Right lobe of liver (tissue), 6 donors: ENCODE measurements at regions not wholly inside any gene's neighbourhood (a gene's known extent, or its start where the extent isn't known, plus 50 kb on each side); places are given as distances from the start of the nearest gene placed in this dataset.
"Not testable (repeated sequence)": the region's sequence is repeated elsewhere in the genome, so short reads cannot be mapped to it uniquely, and the experiment has no call there.

Source experiments
- ATAC-seq, 4 donors: fragments of 200-7000 bp; cut with Tn5 transposase; one replicate each; pipeline ENCODE4 v1.9.1; 2020; ENCODE audit warnings: mild to moderate bottlenecking in 4 of 4, moderate library complexity in 4 of 4
- DNase-seq, 3 donors: peaks; one replicate each; pipeline ENCODE4 v3.0.0-alpha.2; 2020
- H3K27ac ChIP-seq, 3 donors: fragments of 200-600 bp; one replicate each; pipeline ENCODE4 v1.8.0; 2022
- H3K27me3 ChIP-seq, 2 donors: fragments of 200-600 bp; one replicate each; pipeline ENCODE4 v1.8.0; 2022
- H3K36me3 ChIP-seq, 4 donors: fragments of 200-600 bp; sonication (generic) in 1 of 4; one replicate each; pipeline versions ENCODE4 v1.5.1 to v1.8.0; 2017 to 2022; ENCODE audit warnings: control low read depth in 1 of 4
- H3K4me1 ChIP-seq, 4 donors: fragments of 200-600 bp; sonication (generic) in 1 of 4; one replicate each; pipeline versions ENCODE4 v1.5.1 to v1.8.0; 2017 to 2022; ENCODE audit warnings: control low read depth in 1 of 4
- H3K4me3 ChIP-seq, 3 donors: fragments of 200-600 bp; one replicate each; pipeline ENCODE4 v1.8.0; 2022
- H3K9me3 ChIP-seq, 4 donors: fragments of 200-600 bp; sonication (generic) in 1 of 4; one replicate each; pipeline versions ENCODE4 v1.5.1 to v1.8.0; 2017 to 2022; ENCODE audit warnings: control low read depth in 1 of 4
- POLR2A ChIP-seq: fragments of 450-650 bp; IDR thresholded peaks from one replicate; pipeline ENCODE4 v1.6.1; 2017; ENCODE audit warnings: antibody characterized with exemption, mild to moderate bottlenecking
- WGBS: methylation state at CpG from one replicate; pipeline ENCODE4 v1.1.6; 2018; ENCODE audit warnings: low coverage, low lambda C conversion rate; ENCODE audit not compliant: insufficient coverage; ENCODE audit errors: missing lambda C conversion rate; 5-methylcytosine and 5-hydroxymethylcytosine counted together
- intact Hi-C, 2 donors: fragments of 100-400 bp; cut with DNase I; formaldehyde crosslinking; loops; one replicate each; pipeline versions ENCODE4 v1.11.2 to v1.14.1; 2022
- TF ChIP-seq, protein P1 (sequence below), 4 donors: fragments of 200-600 bp in 3 of 4; fragments of 450-650 bp in 1 of 4; IDR thresholded peaks; one replicate each; pipeline versions ENCODE4 v1.5.1 to v1.8.0; 2016 to 2022; ENCODE audit warnings: antibody characterized with exemption in 4 of 4, mild to moderate bottlenecking in 2 of 4
- donor health status: DM: no; HTN: yes; CAD: no.
- donor health status: DM: no; HTN: no; CAD: no.
- donor health status: DM: no; HTN: no; CAD: no.
- donor health status: DM: no; HTN: yes; CAD: no.
- donor health status: DM: no; HTN: yes; CAD: no.

- Histone ChIP-seq H3K27ac (no peak overlapping the region), H3K9me3 (no peaks in the 10 kb centered on the region), H3K4me1 (no peaks in the 10 kb centered on the region), H3K27me3 (no peaks in the 10 kb centered on the region), H3K4me3 (no peak overlapping the region), H3K36me3 (no peaks in the 10 kb centered on the region)
- DNase-seq (no peak), ATAC-seq (no peak)
- intact Hi-C loops = no loop called here
- no peak for TF ChIP-seq POLR2A
- TF ChIP-seq, protein P1, sequence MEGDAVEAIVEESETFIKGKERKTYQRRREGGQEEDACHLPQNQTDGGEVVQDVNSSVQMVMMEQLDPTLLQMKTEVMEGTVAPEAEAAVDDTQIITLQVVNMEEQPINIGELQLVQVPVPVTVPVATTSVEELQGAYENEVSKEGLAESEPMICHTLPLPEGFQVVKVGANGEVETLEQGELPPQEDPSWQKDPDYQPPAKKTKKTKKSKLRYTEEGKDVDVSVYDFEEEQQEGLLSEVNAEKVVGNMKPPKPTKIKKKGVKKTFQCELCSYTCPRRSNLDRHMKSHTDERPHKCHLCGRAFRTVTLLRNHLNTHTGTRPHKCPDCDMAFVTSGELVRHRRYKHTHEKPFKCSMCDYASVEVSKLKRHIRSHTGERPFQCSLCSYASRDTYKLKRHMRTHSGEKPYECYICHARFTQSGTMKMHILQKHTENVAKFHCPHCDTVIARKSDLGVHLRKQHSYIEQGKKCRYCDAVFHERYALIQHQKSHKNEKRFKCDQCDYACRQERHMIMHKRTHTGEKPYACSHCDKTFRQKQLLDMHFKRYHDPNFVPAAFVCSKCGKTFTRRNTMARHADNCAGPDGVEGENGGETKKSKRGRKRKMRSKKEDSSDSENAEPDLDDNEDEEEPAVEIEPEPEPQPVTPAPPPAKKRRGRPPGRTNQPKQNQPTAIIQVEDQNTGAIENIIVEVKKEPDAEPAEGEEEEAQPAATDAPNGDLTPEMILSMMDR (IDR thresholded peaks at IDR 0.05) = no peak
- WGBS = 59% methylated on average over 3 of the region's 3 CpGs
Measured at GRCh38 chr1:95790136-95790535, 556.1 kb downstream of the RWDD3 start.

DNA sequence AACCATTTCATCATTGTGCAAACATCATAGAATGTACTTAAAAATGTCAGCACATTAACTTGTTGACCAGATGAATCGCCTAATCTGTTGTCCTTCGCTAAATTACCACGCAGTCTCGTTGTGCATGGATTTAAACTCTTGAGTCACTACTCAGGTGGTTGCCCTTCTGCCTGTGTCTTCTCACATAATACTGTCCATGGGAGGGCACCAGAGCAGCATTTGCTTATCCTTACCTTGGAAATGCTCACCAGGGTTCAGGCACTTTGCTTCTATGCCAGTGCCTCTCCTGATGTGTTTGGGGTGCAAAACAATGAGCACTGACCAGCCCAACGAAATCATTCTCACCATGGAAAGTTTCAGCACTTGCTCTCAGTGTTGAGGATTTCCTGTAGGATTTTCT lies 559.9 kb downstream of the RWDD3 start:
- TF ChIP-seq, protein P1 (IDR thresholded peaks at IDR 0.05) = peak in 3 of 4 donors; percentile 20 to 30 (median 23)
- TF ChIP-seq POLR2A = no peak
- DNase-seq = no peak

GRCh38 chr1:95797761-95798160 lies 563.8 kb downstream of the RWDD3 start:
- ATAC-seq, H3K27ac ChIP-seq, H3K36me3 ChIP-seq, H3K4me3 ChIP-seq, H3K9me3 ChIP-seq, H3K4me1 ChIP-seq, H3K27me3 ChIP-seq, intact Hi-C loops, DNase-seq: not testable (repeated sequence)
- 40% methylated on average over 2 of the region's 2 CpGs for WGBS

More for the DNA sequence above, 559.9 kb downstream of the RWDD3 start:
- H3K27me3 ChIP-seq = no peaks in the 10 kb centered on the region
- no peak overlapping the region for H3K27ac ChIP-seq
- WGBS = 49% methylated on average over 5 of the region's 5 CpGs
- H3K9me3 ChIP-seq = no peaks in the 10 kb centered on the region
- H3K4me1 ChIP-seq = no peaks in the 10 kb centered on the region
- H3K4me3 ChIP-seq = no peak overlapping the region
- H3K36me3 ChIP-seq = no peaks in the 10 kb centered on the region
- intact Hi-C loops = no loop called here
- ATAC-seq = peak in 2 of 4 donors; percentile 52 to 72

- H3K27me3 ChIP-seq = no peaks in the 10 kb centered on the region
- H3K36me3 ChIP-seq = no peaks in the 10 kb centered on the region
- no peak overlapping the region for H3K4me3 ChIP-seq
- H3K9me3 ChIP-seq = no peaks in the 10 kb centered on the region
- no peak overlapping the region for H3K27ac ChIP-seq
- no peak for TF ChIP-seq POLR2A
- TF ChIP-seq, protein P1 (IDR thresholded peaks at IDR 0.05) = no peak
- H3K4me1 ChIP-seq = no peaks in the 10 kb centered on the region
- no peak for ATAC-seq
- no peak for DNase-seq
- intact Hi-C loops = no loop called here
Measured at GRCh38 chr1:95806171-95806570, 572.2 kb downstream of the RWDD3 start.

GRCh38 chr1:95809391-95809790 lies 575.4 kb downstream of the RWDD3 start:
- DNase-seq = no peak

More at GRCh38 chr1:95809391-95809790, 575.4 kb downstream of the RWDD3 start:
- intact Hi-C loops = no loop called here
- WGBS = 21% methylated on average over 1 of the region's 1 CpG
- H3K4me1 ChIP-seq = no peaks in the 10 kb centered on the region
- no peaks in the 10 kb centered on the region for H3K27me3 ChIP-seq
- no peaks in the 10 kb centered on the region for H3K36me3 ChIP-seq
- ATAC-seq = no peak
- H3K27ac ChIP-seq = no peak overlapping the region
- H3K4me3 ChIP-seq = no peak overlapping the region
- no peak for TF ChIP-seq POLR2A
- TF ChIP-seq, protein P1 (IDR thresholded peaks at IDR 0.05) = no peak
- H3K9me3 ChIP-seq = no peaks in the 10 kb centered on the region
